Gastroesophageal sphincter (tissue), 3 donors: ENCODE measurements at regions not wholly inside any gene's neighbourhood (a gene's known extent, or its start where the extent isn't known, plus 50 kb on each side); places are given as distances from the start of the nearest gene placed in this dataset.

Experiments
- CTCF ChIP-seq, 4 experiments: fragments of 200-600 bp in 2 of 4; fragments of 450-650 bp in 2 of 4; sonication (generic) in 1 of 4; IDR thresholded peaks; one replicate each; pipeline ENCODE4 v1.5.1; 2017 to 2019; ENCODE audit warnings: antibody characterized with exemption in 4 of 4, mild to moderate bottlenecking in 2 of 4, moderate library complexity in 2 of 4
- POLR2A ChIP-seq, 2 donors: fragments of 450-650 bp; IDR thresholded peaks; one replicate each; pipeline ENCODE4 v1.6.1; 2017; ENCODE audit warnings: antibody characterized with exemption in 2 of 2, mild to moderate bottlenecking in 2 of 2, moderate library complexity in 1 of 2

GRCh38 chr11:110900426-110900825 is 188.2 kb upstream of the ARHGAP20 start:
- TF ChIP-seq CTCF (IDR thresholded peaks at IDR 0.05) = no peak
- TF ChIP-seq POLR2A (IDR thresholded peaks at IDR 0.05) = no peak
